ENCODE measurements at regions not wholly inside any gene's neighbourhood (a gene's known extent, or its start where the extent isn't known, plus 50 kb on each side); places are given as distances from the start of the nearest gene placed in this dataset.

- Histone ChIP-seq H3K27me3 (replicated peaks; ENCODE audit: insufficient read depth) (no peaks in the 10 kb centered on the region), H3K36me3 (no peaks in the 10 kb centered on the region), H3K4me1 (replicated peaks) (no peaks in the 10 kb centered on the region), H3K27ac (no peak overlapping the region), H3K9me3 (no peaks in the 10 kb centered on the region), H3K4me3 (no peak overlapping the region)
- intact Hi-C loops (cut with DNase I): no loop called here
- TF ChIP-seq POLR2A (IDR thresholded peaks at IDR 0.05) (no peak), POLR2AphosphoS5 (IDR thresholded peaks at IDR 0.05) (no peak), CTCF (IDR thresholded peaks at IDR 0.05) (no peak)
- 67% methylated on average over 3 of the region's 3 CpGs for WGBS
- no peak for DNase-seq (ENCODE audit: low spot score)
Measured at GRCh38 chr12:98109266-98109665, 406.1 kb upstream of the TMPO start.

- TF ChIP-seq CTCF (IDR thresholded peaks at IDR 0.05) (no peak), POLR2AphosphoS5 (IDR thresholded peaks at IDR 0.05) (no peak), POLR2A (IDR thresholded peaks at IDR 0.05) (no peak)
- 35% methylated on average over 8 of the region's 8 CpGs for WGBS
Measured at GRCh38 chr12:98110536-98110935, 404.9 kb upstream of the TMPO start.

GRCh38 chr12:98113548-98113947 is 401.8 kb upstream of the TMPO start:
- Histone ChIP-seq H3K27me3 (replicated peaks; ENCODE audit: insufficient read depth) (no peaks in the 10 kb centered on the region), H3K36me3 (no peaks in the 10 kb centered on the region), H3K4me1 (replicated peaks) (no peaks in the 10 kb centered on the region), H3K9me3 (no peaks in the 10 kb centered on the region), H3K27ac (no peak overlapping the region), H3K4me3 (no peak overlapping the region)
- intact Hi-C loops (cut with DNase I): no loop called here
- 92% methylated on average over 2 of the region's 2 CpGs for WGBS
- no peak for DNase-seq (ENCODE audit: low spot score)
- TF ChIP-seq POLR2AphosphoS5 (IDR thresholded peaks at IDR 0.05): no peak
- TF ChIP-seq POLR2A (IDR thresholded peaks at IDR 0.05): no peak
- TF ChIP-seq CTCF (IDR thresholded peaks at IDR 0.05): no peak

More at GRCh38 chr12:98110536-98110935, 404.9 kb upstream of the TMPO start:
- Histone ChIP-seq H3K36me3 (no peaks in the 10 kb centered on the region), H3K4me1 (replicated peaks) (no peaks in the 10 kb centered on the region), H3K27me3 (replicated peaks; ENCODE audit: insufficient read depth) (no peaks in the 10 kb centered on the region), H3K27ac (no peak overlapping the region), H3K4me3 (no peak overlapping the region), H3K9me3 (no peaks in the 10 kb centered on the region)
- intact Hi-C loops (cut with DNase I): no loop called here
- DNase-seq (ENCODE audit: low spot score): no peak

GRCh38 chr12:98121963-98122362 is 393.4 kb upstream of the TMPO start:
- Histone ChIP-seq H3K27ac (no peak overlapping the region), H3K4me1 (replicated peaks) (no peaks in the 10 kb centered on the region), H3K9me3 (no peaks in the 10 kb centered on the region), H3K36me3 (no peaks in the 10 kb centered on the region), H3K4me3 (no peak overlapping the region), H3K27me3 (replicated peaks; ENCODE audit: insufficient read depth) (no peaks in the 10 kb centered on the region)
- intact Hi-C loops (cut with DNase I): no loop called here
- no peak for DNase-seq (ENCODE audit: low spot score)
- WGBS: 91% methylated on average over 4 of the region's 4 CpGs
- no peak for TF ChIP-seq CTCF (IDR thresholded peaks at IDR 0.05)
- TF ChIP-seq POLR2A (IDR thresholded peaks at IDR 0.05): no peak
- no peak for TF ChIP-seq POLR2AphosphoS5 (IDR thresholded peaks at IDR 0.05)

- intact Hi-C loops (cut with DNase I): no loop called here
- 48% methylated on average over 3 of the region's 3 CpGs for WGBS
- TF ChIP-seq POLR2AphosphoS5 (IDR thresholded peaks at IDR 0.05) (no peak), CTCF (IDR thresholded peaks at IDR 0.05) (no peak), POLR2A (IDR thresholded peaks at IDR 0.05) (no peak)
Measured at GRCh38 chr12:98123021-98123461, 392.3 kb upstream of the TMPO start.

More at GRCh38 chr12:98123021-98123461, 392.3 kb upstream of the TMPO start:
- Histone ChIP-seq H3K27me3 (replicated peaks; ENCODE audit: insufficient read depth) (no peaks in the 10 kb centered on the region), H3K9me3 (no peaks in the 10 kb centered on the region), H3K27ac (no peak overlapping the region), H3K36me3 (no peaks in the 10 kb centered on the region), H3K4me3 (no peak overlapping the region), H3K4me1 (replicated peaks) (no peaks in the 10 kb centered on the region)
- DNase-seq (ENCODE audit: low spot score): no peak
